ENCODE measurements at regions not wholly inside any gene's neighbourhood (a gene's known extent, or its start where the extent isn't known, plus 50 kb on each side); places are given as distances from the start of the nearest gene placed in this dataset.
"Not testable (repeated sequence)": the region's sequence is repeated elsewhere in the genome, so short reads cannot be mapped to it uniquely, and the experiment has no call there.

GRCh38 chr7:13259930-13260329 lies 572.5 kb downstream of the ARL4A start:
- Histone ChIP-seq H3K4me3 (ENCODE audit: insufficient read depth, low read depth, low read length) (no peak overlapping the region), H3K4me1 (ENCODE audit: control insufficient read depth, insufficient read depth, low read length) (no peaks in the 10 kb centered on the region), H3K27ac (ENCODE audit: insufficient read depth, low read depth, low read length, poor library complexity, severe bottlenecking) (no peak overlapping the region), H3K9me3 (ENCODE audit: control insufficient read depth, low read length) (no peaks in the 10 kb centered on the region), H3K27me3 (ENCODE audit: control insufficient read depth, insufficient read depth, low read length, poor library complexity, severe bottlenecking) (no peaks in the 10 kb centered on the region), H3K36me3 (ENCODE audit: control insufficient read depth, insufficient read depth, low read length) (no peaks in the 10 kb centered on the region)

- Histone ChIP-seq H3K27ac (ENCODE audit: insufficient read depth, low read depth, low read length, poor library complexity, severe bottlenecking) (no peak overlapping the region), H3K36me3 (ENCODE audit: control insufficient read depth, insufficient read depth, low read length) (no peaks in the 10 kb centered on the region), H3K4me3 (ENCODE audit: insufficient read depth, low read depth, low read length) (no peak overlapping the region), H3K4me1 (ENCODE audit: control insufficient read depth, insufficient read depth, low read length) (no peaks in the 10 kb centered on the region), H3K9me3 (ENCODE audit: control insufficient read depth, low read length) (no peaks in the 10 kb centered on the region), H3K27me3 (ENCODE audit: control insufficient read depth, insufficient read depth, low read length, poor library complexity, severe bottlenecking) (no peaks in the 10 kb centered on the region)
- 8% methylated on average over 2 to 4 of the region's 4 CpGs for WGBS, 2 experiments
Observed at GRCh38 chr7:13262929-13263530, 575.6 kb downstream of the ARL4A start.

DNA sequence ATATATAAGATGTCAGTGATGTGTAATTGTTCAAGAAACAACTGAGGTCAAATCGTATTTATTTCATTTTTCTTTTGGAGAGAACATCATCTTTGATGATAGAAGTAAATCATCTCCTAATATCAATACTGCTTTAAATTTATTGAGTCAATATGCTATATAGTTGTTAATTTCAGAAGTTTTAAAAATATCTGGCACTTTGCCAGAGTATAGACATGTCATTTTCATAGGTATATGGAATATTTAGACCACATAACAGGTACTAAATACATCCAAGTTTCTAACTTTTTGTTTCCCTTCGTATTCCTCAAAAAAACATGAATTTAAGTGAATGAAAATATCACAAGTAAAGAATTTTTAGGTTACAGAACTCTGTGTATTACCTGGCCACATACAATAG lies 577.8 kb downstream of the ARL4A start:
- Histone ChIP-seq H3K27ac (ENCODE audit: insufficient read depth, low read depth, low read length, poor library complexity, severe bottlenecking) (no peak overlapping the region), H3K4me1 (ENCODE audit: control insufficient read depth, insufficient read depth, low read length) (no peaks in the 10 kb centered on the region), H3K9me3 (ENCODE audit: control insufficient read depth, low read length) (no peaks in the 10 kb centered on the region), H3K27me3 (ENCODE audit: control insufficient read depth, insufficient read depth, low read length, poor library complexity, severe bottlenecking) (no peaks in the 10 kb centered on the region), H3K4me3 (ENCODE audit: insufficient read depth, low read depth, low read length) (no peak overlapping the region), H3K36me3 (ENCODE audit: control insufficient read depth, insufficient read depth, low read length) (no peaks in the 10 kb centered on the region)
- no CpG with 5 or more reads among the region's 2 CpGs for WGBS, 2 experiments

DNA sequence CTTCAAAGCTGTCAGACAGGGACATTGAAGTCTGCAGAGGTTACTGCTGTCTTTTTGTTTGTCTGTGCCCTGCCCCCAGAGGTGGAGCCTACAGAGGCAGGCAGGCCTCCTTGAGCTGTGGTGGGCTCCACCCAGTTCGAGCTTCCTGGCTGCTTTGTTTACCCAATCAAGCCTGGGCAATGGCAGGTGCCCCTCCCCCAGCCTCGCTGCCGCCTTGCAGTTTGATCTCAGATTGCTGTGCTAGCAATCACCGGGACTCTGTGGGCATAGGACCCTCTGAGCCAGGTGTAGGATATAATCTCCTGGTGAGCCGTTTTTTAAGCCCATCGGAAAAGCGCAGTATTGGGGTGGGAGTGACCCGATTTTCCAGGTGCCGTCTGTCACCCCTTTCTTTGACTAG lies 586.8 kb downstream of the ARL4A start:
- not testable (repeated sequence) for H3K27ac ChIP-seq (ENCODE audit: insufficient read depth, low read depth, low read length, poor library complexity, severe bottlenecking); H3K4me1 ChIP-seq (ENCODE audit: control insufficient read depth, insufficient read depth, low read length); H3K27me3 ChIP-seq (ENCODE audit: control insufficient read depth, insufficient read depth, low read length, poor library complexity, severe bottlenecking); H3K9me3 ChIP-seq (ENCODE audit: control insufficient read depth, low read length); H3K36me3 ChIP-seq (ENCODE audit: control insufficient read depth, insufficient read depth, low read length); H3K4me3 ChIP-seq (ENCODE audit: insufficient read depth, low read depth, low read length)
- WGBS, 2 experiments, result 93 to 97% methylated on average over 9 of the region's 9 CpGs

DNA sequence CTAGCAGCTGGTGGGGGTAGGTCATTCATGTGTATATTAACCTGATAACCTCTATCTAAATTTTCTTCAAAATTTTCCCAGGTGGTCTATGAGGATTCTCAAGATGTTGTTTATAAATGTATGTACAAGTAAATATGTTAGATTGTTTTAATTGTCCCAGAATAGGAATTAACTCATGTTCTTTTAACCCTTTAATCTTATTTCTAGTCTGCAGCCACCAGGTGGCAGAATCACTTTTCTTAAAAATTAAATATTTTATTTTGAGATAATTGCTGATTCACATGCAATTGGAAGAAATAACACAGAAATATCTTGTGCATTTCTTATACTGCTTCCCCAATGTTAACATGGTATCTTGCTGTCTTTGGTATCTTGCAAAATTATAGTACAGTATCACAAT lies 589.5 kb downstream of the ARL4A start:
- H3K27ac ChIP-seq (ENCODE audit: insufficient read depth, low read depth, low read length, poor library complexity, severe bottlenecking), result no peak overlapping the region
- no peaks in the 10 kb centered on the region for H3K4me1 ChIP-seq (ENCODE audit: control insufficient read depth, insufficient read depth, low read length)
- no peaks in the 10 kb centered on the region for H3K27me3 ChIP-seq (ENCODE audit: control insufficient read depth, insufficient read depth, low read length, poor library complexity, severe bottlenecking)
- H3K9me3 ChIP-seq (ENCODE audit: control insufficient read depth, low read length), result no peaks in the 10 kb centered on the region
- no peak overlapping the region for H3K4me3 ChIP-seq (ENCODE audit: insufficient read depth, low read depth, low read length)
- H3K36me3 ChIP-seq (ENCODE audit: control insufficient read depth, insufficient read depth, low read length), result no peaks in the 10 kb centered on the region

DNA sequence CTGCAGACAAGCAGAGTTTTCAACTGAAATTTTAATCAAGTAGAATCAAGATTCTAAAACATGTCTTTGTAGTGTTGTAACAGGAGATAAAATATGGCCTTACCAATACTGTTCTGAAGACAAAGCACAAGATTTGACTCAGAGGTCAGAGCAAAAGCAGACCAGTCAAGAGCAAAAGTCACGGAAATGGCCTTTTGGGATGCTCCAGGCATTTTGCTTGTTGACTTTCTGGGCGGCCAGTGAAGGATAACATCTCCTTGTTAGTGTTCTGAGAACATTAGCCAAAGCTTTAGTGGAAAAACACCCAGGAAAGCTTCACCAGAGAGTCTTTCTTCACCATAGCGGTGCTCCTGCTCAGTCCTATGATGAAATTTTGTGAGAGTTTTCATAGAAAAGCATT lies 590.6 kb downstream of the ARL4A start:
- Histone ChIP-seq H3K9me3 (ENCODE audit: control insufficient read depth, low read length) (no peaks in the 10 kb centered on the region), H3K4me1 (ENCODE audit: control insufficient read depth, insufficient read depth, low read length) (no peaks in the 10 kb centered on the region), H3K27me3 (ENCODE audit: control insufficient read depth, insufficient read depth, low read length, poor library complexity, severe bottlenecking) (no peaks in the 10 kb centered on the region), H3K4me3 (ENCODE audit: insufficient read depth, low read depth, low read length) (no peak overlapping the region), H3K27ac (ENCODE audit: insufficient read depth, low read depth, low read length, poor library complexity, severe bottlenecking) (no peak overlapping the region), H3K36me3 (ENCODE audit: control insufficient read depth, insufficient read depth, low read length) (no peaks in the 10 kb centered on the region)
- WGBS, 2 experiments, result 45 to 49% methylated on average over 3 of the region's 3 CpGs

DNA sequence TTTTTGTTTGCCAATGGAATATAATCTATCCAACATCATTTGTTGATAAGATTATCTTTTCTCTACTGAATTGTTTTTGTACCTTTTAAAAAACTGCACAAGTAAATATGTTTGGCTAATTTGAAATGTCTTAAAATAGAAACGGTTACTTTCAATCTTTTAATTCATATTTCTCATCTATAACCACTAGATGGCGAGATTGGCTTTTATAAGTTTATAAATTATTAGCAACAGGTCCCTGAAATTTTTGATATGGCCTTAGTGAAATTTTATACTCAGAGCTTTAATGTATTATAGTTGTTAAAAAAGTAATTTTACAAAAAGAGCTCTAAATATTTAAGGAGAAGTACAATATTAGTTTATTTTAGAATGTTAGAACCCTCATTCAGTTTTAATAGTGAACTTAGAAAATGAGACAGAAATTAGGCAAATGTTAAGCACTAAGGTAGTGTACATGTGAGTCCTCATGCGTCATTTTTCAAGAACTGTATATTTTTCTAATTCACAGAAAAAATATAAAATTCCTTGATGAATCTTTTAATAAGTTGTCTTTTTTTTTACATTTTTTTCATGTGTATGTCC lies 592.5 kb downstream of the ARL4A start:
- no peaks in the 10 kb centered on the region for H3K27me3 ChIP-seq (ENCODE audit: control insufficient read depth, insufficient read depth, low read length, poor library complexity, severe bottlenecking)
- no peak overlapping the region for H3K27ac ChIP-seq (ENCODE audit: insufficient read depth, low read depth, low read length, poor library complexity, severe bottlenecking)
- H3K36me3 ChIP-seq (ENCODE audit: control insufficient read depth, insufficient read depth, low read length), result no peaks in the 10 kb centered on the region
- no CpG with 5 or more reads among the region's 3 CpGs for WGBS, 2 experiments
- no peak overlapping the region for H3K4me3 ChIP-seq (ENCODE audit: insufficient read depth, low read depth, low read length)
- no peaks in the 10 kb centered on the region for H3K4me1 ChIP-seq (ENCODE audit: control insufficient read depth, insufficient read depth, low read length)
- H3K9me3 ChIP-seq (ENCODE audit: control insufficient read depth, low read length), result no peaks in the 10 kb centered on the region

- Histone ChIP-seq H3K4me1 (ENCODE audit: control insufficient read depth, insufficient read depth, low read length) (no peaks in the 10 kb centered on the region), H3K27me3 (ENCODE audit: control insufficient read depth, insufficient read depth, low read length, poor library complexity, severe bottlenecking) (no peaks in the 10 kb centered on the region), H3K4me3 (ENCODE audit: insufficient read depth, low read depth, low read length) (no peak overlapping the region), H3K27ac (ENCODE audit: insufficient read depth, low read depth, low read length, poor library complexity, severe bottlenecking) (no peak overlapping the region), H3K36me3 (ENCODE audit: control insufficient read depth, insufficient read depth, low read length) (no peaks in the 10 kb centered on the region), H3K9me3 (ENCODE audit: control insufficient read depth, low read length) (no peaks in the 10 kb centered on the region)
- WGBS, 2 experiments, result 91 to 97% methylated on average over 2 of the region's 3 CpGs
Observed at GRCh38 chr7:13282377-13282980, 595.0 kb downstream of the ARL4A start.

DNA sequence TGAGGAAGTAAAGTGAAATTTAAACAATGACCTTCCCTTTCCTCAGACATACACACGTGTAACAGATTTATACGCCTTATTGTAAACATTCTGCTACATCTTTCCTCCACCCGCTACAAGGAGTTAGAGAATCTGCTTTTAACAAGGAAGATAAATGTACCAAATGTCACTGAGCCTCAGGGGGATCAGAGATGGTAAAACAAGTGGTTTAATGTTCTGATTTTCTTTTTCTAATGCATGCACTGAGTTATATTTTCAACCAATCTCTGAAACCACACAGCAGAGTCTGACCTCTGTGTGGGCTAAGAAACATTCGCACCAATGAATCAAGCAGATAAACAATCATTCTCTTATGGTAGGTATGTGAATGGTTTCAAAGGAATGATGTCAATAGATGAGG lies 599.5 kb downstream of the ARL4A start:
- Histone ChIP-seq H3K4me3 (ENCODE audit: insufficient read depth, low read depth, low read length) (no peak overlapping the region), H3K36me3 (ENCODE audit: control insufficient read depth, insufficient read depth, low read length) (no peaks in the 10 kb centered on the region), H3K27me3 (ENCODE audit: control insufficient read depth, insufficient read depth, low read length, poor library complexity, severe bottlenecking) (no peaks in the 10 kb centered on the region), H3K4me1 (ENCODE audit: control insufficient read depth, insufficient read depth, low read length) (no peaks in the 10 kb centered on the region), H3K9me3 (ENCODE audit: control insufficient read depth, low read length) (no peaks in the 10 kb centered on the region), H3K27ac (ENCODE audit: insufficient read depth, low read depth, low read length, poor library complexity, severe bottlenecking) (no peak overlapping the region)
- 96 to 100% methylated on average over 3 to 4 of the region's 4 CpGs for WGBS, 2 experiments

DNA sequence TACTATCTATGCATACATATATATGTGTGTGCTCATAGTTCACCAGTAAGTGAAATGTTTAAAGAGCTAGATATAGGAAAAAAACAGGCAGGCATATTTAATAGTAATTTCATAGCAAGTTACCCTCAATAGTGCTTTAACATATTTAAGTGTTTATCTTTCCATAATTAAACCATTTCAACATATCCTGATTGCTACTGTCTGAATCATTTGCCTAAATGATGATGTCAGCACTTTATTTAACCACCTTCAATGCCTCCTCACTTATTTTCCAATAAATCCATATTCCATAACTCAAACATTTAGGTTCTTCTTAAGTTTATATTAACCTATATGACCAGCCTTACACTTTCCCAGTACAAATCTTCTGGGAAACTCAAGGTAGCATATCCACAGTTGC lies 601.1 kb downstream of the ARL4A start:
- Histone ChIP-seq H3K36me3 (ENCODE audit: control insufficient read depth, insufficient read depth, low read length) (no peaks in the 10 kb centered on the region), H3K27me3 (ENCODE audit: control insufficient read depth, insufficient read depth, low read length, poor library complexity, severe bottlenecking) (no peaks in the 10 kb centered on the region), H3K4me1 (ENCODE audit: control insufficient read depth, insufficient read depth, low read length) (no peaks in the 10 kb centered on the region), H3K27ac (ENCODE audit: insufficient read depth, low read depth, low read length, poor library complexity, severe bottlenecking) (no peak overlapping the region), H3K9me3 (ENCODE audit: control insufficient read depth, low read length) (no peaks in the 10 kb centered on the region), H3K4me3 (ENCODE audit: insufficient read depth, low read depth, low read length) (no peak overlapping the region)

GRCh38 chr7:13290975-13291374 lies 603.5 kb downstream of the ARL4A start:
- no peaks in the 10 kb centered on the region for H3K36me3 ChIP-seq (ENCODE audit: control insufficient read depth, insufficient read depth, low read length)
- H3K27me3 ChIP-seq (ENCODE audit: control insufficient read depth, insufficient read depth, low read length, poor library complexity, severe bottlenecking), result no peaks in the 10 kb centered on the region
- H3K4me3 ChIP-seq (ENCODE audit: insufficient read depth, low read depth, low read length), result no peak overlapping the region
- no peaks in the 10 kb centered on the region for H3K4me1 ChIP-seq (ENCODE audit: control insufficient read depth, insufficient read depth, low read length)
- H3K9me3 ChIP-seq (ENCODE audit: control insufficient read depth, low read length), result no peaks in the 10 kb centered on the region
- no peak overlapping the region for H3K27ac ChIP-seq (ENCODE audit: insufficient read depth, low read depth, low read length, poor library complexity, severe bottlenecking)
